ENCODE measurements at regions not wholly inside any gene's neighbourhood (a gene's known extent, or its start where the extent isn't known, plus 50 kb on each side); places are given as distances from the start of the nearest gene placed in this dataset.
"Not testable (repeated sequence)": the region's sequence is repeated elsewhere in the genome, so short reads cannot be mapped to it uniquely, and the experiment has no call there.

- DNase-seq, result no peak
Measured at GRCh38 chr12:29004066-29004935, 144.8 kb upstream of the FAR2 start.

GRCh38 chr12:29004936-29005304 lies 144.2 kb upstream of the FAR2 start:
- DNase-seq, result no peak

DNA sequence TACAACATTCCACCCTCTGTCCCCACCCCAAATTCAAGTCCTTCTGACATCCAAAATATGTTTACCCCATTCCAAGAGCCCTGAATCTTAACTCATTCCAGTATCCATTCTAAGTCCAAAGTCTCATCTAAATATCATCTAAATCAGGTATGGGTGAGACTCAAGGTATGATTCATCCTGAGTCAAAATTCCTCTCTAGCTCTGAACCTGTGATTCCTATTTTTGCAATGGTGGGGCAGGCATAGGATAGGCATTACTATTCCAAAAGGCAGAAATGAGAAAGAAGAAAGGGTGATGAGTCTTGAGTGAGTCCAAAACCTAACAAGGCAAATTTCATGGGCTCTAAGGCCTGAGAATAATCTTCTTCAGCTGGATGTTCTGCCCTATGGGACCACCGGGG lies 140.3 kb upstream of the FAR2 start:
- no peak for DNase-seq

- no peak for DNase-seq
Measured at GRCh38 chr12:29012673-29013072, 136.4 kb upstream of the FAR2 start.

DNA sequence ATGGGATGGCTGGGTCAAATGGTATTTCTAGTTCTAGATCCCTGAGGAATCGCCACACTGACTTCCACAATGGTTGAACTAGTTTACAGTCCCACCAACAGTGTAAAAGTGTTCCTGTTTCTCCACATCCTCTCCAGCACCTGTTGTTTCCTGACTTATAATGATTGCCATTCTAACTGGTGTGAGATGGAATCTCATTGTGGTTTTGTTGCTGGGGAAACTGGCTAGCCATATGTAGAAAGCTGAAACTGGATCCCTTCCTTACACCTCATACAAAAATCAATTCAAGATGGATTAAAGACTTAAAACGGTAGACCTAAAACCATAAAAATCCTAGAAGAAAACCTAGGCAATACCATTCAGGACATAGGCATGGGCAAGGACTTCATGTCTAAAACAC lies 131.5 kb upstream of the FAR2 start:
- not testable (repeated sequence) for DNase-seq

- DNase-seq, result no peak
Measured at GRCh38 chr12:29023436-29024076, 125.5 kb upstream of the FAR2 start.

- DNase-seq, result no peak
Measured at GRCh38 chr12:29024117-29024516, 125.0 kb upstream of the FAR2 start.

DNA sequence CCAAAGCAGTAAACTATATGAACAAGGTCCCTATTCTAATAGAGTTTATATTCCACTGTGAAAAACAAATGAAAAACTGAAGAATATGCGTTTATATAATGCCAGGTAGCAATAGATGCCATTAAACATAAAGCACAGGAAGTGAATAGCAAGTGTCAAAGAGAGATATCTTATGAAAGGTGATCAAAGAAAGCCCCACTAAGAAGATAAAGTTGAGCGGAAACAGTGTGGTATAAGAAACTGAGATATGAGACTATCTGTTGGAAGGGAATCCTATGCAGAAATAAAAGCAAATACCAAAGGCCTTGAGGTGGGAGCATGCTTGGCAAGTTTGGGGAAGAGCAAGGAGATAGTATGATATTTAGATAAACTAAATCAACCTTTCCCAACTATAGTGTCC lies 123.1 kb upstream of the FAR2 start:
- no peak for DNase-seq

DNA sequence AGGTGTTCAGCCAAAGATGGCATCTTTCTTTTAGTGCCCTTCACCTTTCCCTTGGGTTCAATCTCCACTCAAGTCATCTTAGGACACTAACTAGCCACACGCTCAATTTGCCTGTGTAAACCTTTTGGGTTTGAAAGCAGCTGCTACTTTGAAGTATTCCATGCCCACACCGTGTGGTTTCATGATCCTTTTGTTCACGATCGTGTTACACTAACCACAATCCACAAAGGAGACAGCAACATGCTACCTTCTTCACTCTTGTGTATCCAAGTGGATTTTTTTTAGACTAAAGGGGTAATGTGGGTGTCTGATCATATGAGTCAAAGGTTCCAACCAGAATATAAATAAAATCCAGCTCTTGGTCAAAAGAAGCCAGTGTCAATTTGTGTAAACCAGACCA lies 122.7 kb upstream of the FAR2 start:
- no peak for DNase-seq

DNA sequence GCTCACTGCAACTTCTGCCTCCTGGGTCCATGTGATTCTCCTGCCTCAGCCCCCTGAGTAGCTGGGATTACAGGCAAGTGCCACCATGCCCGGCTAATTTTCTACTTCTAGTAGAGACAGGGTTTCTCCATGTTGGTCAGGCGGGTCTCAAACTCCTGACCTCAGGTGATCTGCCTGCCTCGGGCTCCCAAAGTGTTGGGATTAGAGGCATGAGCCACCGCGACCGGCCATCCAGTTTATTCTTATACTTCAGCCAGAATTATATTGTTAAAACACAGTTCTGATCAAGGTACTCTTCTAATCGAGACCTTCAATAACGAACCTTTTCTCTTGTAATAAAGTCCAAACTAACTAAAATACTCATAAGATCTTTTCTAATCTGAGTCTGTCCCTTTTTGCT lies 119.6 kb upstream of the FAR2 start:
- not testable (repeated sequence) for DNase-seq

GRCh38 chr12:29030006-29030405 lies 119.1 kb upstream of the FAR2 start:
- no peak for DNase-seq

DNA sequence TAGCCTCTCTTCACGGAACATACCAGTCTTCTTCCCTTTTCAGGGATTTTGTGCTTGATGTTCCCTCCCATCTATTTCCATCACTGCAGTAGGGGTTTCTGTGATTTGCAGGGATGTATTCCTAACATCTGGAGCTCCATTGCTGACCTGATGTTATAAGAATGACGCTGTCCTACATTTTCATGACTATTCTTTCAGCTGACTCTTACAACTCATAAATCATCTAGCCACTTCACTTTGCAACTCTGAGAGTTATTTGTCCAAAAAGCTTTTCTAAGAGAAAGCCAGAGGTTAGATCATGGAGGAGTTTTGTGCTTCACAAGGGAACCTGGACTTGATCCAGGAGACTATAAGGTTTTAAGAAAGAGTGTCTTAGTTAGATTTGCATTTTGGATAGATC lies 116.6 kb upstream of the FAR2 start:
- DNase-seq, result no peak

DNA sequence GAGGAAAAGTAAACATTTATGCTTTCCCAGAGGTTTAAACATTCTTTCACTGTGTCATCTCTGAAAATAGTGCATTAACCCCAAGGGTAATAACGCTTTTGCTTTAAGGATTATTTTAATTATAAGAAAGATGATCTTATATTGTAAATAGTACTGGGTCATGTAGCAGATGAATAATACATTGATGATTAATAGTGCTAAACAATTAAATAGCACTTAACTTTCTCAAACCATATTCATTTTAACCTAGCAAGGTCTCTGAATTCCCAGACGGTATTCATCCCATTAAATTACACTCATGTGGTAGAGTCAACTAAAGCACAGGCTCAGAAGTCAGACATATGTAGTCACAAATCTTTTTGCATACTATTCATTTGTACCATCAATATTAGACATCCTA lies 115.6 kb upstream of the FAR2 start:
- no peak for DNase-seq

DNA sequence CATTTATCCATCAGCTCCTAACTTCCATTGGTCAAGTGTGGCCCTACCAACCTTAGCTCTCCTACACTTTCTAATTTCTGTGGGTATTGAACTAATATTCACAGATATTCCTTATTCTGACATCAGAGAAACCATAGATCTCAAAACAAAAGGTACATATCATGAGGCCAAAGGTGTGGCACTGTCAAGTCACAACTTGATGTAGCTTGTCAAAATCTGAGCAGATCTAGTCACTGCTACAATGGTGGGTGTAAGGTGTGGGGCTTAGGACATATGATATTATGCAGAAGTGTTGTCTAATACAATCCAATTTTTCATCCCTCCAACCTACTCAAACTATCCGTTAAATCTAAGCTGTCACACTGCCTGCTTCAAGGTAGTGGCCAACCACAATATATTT lies 114.0 kb upstream of the FAR2 start:
- no peak for DNase-seq

DNA sequence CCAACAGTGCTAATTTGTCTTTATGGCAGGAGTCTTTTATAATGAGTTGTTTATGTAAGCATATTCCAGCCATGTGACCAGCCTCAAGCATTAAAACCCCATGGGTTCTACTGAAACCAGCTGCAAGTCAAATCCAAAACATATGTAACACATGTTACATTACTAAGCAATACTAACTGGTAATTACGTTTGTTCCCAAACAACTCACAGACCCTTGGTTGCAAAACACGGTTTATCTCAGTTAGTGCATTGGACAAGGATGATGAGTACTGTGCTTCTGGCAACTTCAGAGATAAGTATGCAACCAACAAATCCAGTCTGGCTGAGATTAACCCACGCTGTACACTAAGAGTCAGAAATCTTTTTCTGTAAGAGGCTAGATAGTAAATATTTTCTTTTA lies 110.1 kb upstream of the FAR2 start:
- no peak for DNase-seq

- no peak for DNase-seq
Measured at GRCh38 chr12:29041621-29042020, 107.5 kb upstream of the FAR2 start.

- no peak for DNase-seq
Measured at GRCh38 chr12:29043069-29043468, 106.0 kb upstream of the FAR2 start.

DNA sequence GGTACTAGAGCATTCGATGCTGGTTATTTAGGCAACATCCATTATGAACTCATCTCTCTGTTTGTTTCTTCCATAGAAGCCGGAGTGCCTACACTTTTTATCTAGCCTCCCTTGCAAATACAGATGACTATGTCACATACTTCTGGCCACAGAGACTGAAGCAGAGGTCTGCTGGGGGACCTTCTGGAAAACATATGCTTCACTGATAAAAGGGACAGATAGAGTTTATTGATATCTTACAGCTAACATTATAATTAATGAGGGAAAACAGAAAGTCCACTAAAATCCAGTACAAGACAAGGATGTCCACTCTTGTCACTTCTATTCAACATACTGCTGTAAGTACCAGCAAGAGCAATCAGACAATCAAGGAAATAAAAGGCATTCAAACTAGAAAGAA lies 104.3 kb upstream of the FAR2 start:
- DNase-seq, result no peak

DNA sequence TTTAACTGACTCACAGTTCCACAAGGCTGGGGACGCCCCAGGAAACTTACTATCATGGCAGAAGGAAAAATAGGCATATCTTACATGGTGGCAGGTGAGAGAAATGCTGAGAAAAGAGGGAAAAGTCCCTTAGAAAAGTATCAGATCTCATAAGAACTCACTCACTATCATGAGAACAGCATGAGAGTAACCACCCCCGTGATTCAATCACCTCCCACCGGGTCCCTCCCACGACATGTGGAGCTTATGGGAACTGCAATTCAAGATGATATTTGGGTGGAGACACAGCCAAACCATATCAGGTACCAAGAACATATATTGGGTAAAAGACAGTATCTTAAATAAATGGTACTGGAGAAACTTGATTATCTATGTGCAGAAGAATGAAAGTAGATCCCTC lies 100.3 kb upstream of the FAR2 start:
- DNase-seq, result no peak

- no peak for DNase-seq
Measured at GRCh38 chr12:29050503-29050902, 98.6 kb upstream of the FAR2 start.

DNA sequence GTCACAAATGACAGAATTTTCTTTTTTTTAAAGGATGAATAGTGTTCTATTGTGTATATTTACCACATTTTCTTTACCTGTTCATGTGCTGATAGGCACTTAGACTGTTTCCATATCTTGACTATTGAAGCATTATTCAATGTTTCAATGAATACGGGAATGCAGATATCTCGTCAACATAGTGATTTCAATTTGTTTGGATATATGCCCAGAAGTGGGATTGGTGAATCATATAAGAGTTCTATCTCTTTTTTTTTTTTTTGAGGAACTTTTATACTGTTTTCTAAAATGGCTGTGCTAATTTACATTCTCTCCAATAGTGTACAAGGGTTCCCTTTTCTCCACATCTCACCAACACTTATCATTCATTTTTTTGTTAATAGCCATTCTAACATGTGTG lies 97.9 kb upstream of the FAR2 start:
- no peak for DNase-seq

- DNase-seq, result no peak
Measured at GRCh38 chr12:29053567-29053966, 95.5 kb upstream of the FAR2 start.

- no peak for DNase-seq
Measured at GRCh38 chr12:29054858-29055663, 94.0 kb upstream of the FAR2 start.

DNA sequence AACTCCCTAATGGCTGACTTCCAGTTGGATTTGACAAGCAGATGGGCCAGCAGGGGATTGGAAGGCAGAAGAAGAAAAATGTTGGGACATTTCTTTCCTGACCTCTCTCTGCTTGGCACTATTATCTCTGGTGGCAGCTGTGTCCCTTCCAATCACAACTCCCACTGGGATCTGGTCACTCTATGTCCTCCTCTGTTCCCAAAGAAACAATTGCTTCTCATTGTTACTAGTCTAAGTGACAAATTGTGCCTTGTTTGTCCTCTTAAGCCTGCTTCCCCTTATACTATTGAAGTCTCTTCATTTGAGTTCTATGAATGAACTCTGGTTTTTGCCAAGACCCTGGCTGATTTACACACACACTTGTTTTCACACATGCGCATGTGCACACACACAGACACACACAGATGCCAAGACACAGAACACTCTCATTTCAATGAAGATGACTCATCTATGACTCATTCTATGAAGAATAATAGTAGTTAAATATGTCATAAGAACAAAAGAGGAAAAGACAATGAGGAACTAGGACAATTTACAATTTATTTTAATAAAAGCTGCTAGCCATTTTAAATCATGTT lies 83.0 kb upstream of the FAR2 start:
- no peak for DNase-seq

Measured in stimulated activated CD4-positive, alpha-beta T cell treated with anti-CD3 and anti-CD28 coated beads, Interleukin-4, amount 100 ng/mL, for 24 hours (primary cell).